ENCODE measurements at regions not wholly inside any gene's neighbourhood (a gene's known extent, or its start where the extent isn't known, plus 50 kb on each side); places are given as distances from the start of the nearest gene placed in this dataset.

- DNase-seq = no peak
- Mint-ChIP-seq H3K36me3 (ENCODE audit: insufficient read depth) (no peaks in the 10 kb centered on the region), H3K27me3 (ENCODE audit: low read depth) (no peaks in the 10 kb centered on the region), H3K9me3 (no peaks in the 10 kb centered on the region), H3K4me1 (ENCODE audit: low read depth) (no peaks in the 10 kb centered on the region), H3K4me3 (no peak overlapping the region)
- no peak for ATAC-seq
These were observed 246.7 kb upstream of the COX7C start for GRCh38 chr5:86371061-86371460.

- no peak overlapping the region for H3K4me3 Mint-ChIP-seq
- no peaks in the 10 kb centered on the region for H3K27me3 Mint-ChIP-seq (ENCODE audit: low read depth)
- H3K36me3 Mint-ChIP-seq (ENCODE audit: insufficient read depth) = no peaks in the 10 kb centered on the region
- no peaks in the 10 kb centered on the region for H3K4me1 Mint-ChIP-seq (ENCODE audit: low read depth)
- peaks cover 2% of the 10 kb centered on the region for H3K9me3 Mint-ChIP-seq
- DNase-seq (no peak), ATAC-seq (no peak)
These were observed 243.1 kb upstream of the COX7C start for GRCh38 chr5:86374611-86375010.

GRCh38 chr5:86376214-86376613, 241.5 kb upstream of the COX7C start:
- no peaks in the 10 kb centered on the region for H3K36me3 Mint-ChIP-seq (ENCODE audit: insufficient read depth)
- ATAC-seq (no peak), DNase-seq (no peak)
- peaks cover 2% of the 10 kb centered on the region for H3K9me3 Mint-ChIP-seq
- no peak overlapping the region for H3K4me3 Mint-ChIP-seq
- no peaks in the 10 kb centered on the region for H3K4me1 Mint-ChIP-seq (ENCODE audit: low read depth)
- H3K27me3 Mint-ChIP-seq (ENCODE audit: low read depth) = no peaks in the 10 kb centered on the region

- ATAC-seq (no peak), DNase-seq (no peak)
- Mint-ChIP-seq H3K9me3 (no peaks in the 10 kb centered on the region), H3K27me3 (ENCODE audit: low read depth) (no peaks in the 10 kb centered on the region), H3K36me3 (ENCODE audit: insufficient read depth) (no peaks in the 10 kb centered on the region), H3K4me3 (no peak overlapping the region), H3K4me1 (ENCODE audit: low read depth) (no peaks in the 10 kb centered on the region)
These were observed 214.6 kb upstream of the COX7C start for GRCh38 chr5:86403190-86403589.

- no peaks in the 10 kb centered on the region for H3K27me3 Mint-ChIP-seq (ENCODE audit: low read depth)
- H3K4me1 Mint-ChIP-seq (ENCODE audit: low read depth) = no peaks in the 10 kb centered on the region
- H3K4me3 Mint-ChIP-seq = no peak overlapping the region
- no peaks in the 10 kb centered on the region for H3K36me3 Mint-ChIP-seq (ENCODE audit: insufficient read depth)
- no peaks in the 10 kb centered on the region for H3K9me3 Mint-ChIP-seq
- DNase-seq (no peak), ATAC-seq (no peak)
These were observed 213.5 kb upstream of the COX7C start for GRCh38 chr5:86404256-86404655.

GRCh38 chr5:86407711-86408110, 210.0 kb upstream of the COX7C start:
- ATAC-seq = no peak

GRCh38 chr5:86411596-86411995, 206.1 kb upstream of the COX7C start:
- Mint-ChIP-seq H3K4me1 (ENCODE audit: low read depth) (no peaks in the 10 kb centered on the region), H3K27me3 (ENCODE audit: low read depth) (no peaks in the 10 kb centered on the region), H3K4me3 (no peak overlapping the region), H3K9me3 (no peaks in the 10 kb centered on the region), H3K36me3 (ENCODE audit: insufficient read depth) (no peaks in the 10 kb centered on the region)
- ATAC-seq (no peak), DNase-seq (no peak)

More at GRCh38 chr5:86407711-86408110, 210.0 kb upstream of the COX7C start:
- Mint-ChIP-seq H3K9me3 (no peaks in the 10 kb centered on the region), H3K27me3 (ENCODE audit: low read depth) (no peaks in the 10 kb centered on the region), H3K36me3 (ENCODE audit: insufficient read depth) (no peaks in the 10 kb centered on the region), H3K4me3 (no peak overlapping the region), H3K4me1 (ENCODE audit: low read depth) (no peaks in the 10 kb centered on the region)
- no peak for DNase-seq

- no peak for ATAC-seq
- peaks cover 3% of the 10 kb centered on the region for H3K9me3 Mint-ChIP-seq
- no peak overlapping the region for H3K4me3 Mint-ChIP-seq
These were observed 190.6 kb upstream of the COX7C start for GRCh38 chr5:86427158-86427557.

GRCh38 chr5:86439593-86440110, 178.1 kb upstream of the COX7C start:
- ATAC-seq (no peak), DNase-seq (no peak)
- Mint-ChIP-seq H3K4me1 (ENCODE audit: low read depth) (no peaks in the 10 kb centered on the region), H3K9me3 (no peaks in the 10 kb centered on the region), H3K4me3 (no peak overlapping the region), H3K36me3 (ENCODE audit: insufficient read depth) (no peaks in the 10 kb centered on the region), H3K27me3 (ENCODE audit: low read depth) (no peaks in the 10 kb centered on the region)

More at GRCh38 chr5:86427158-86427557, 190.6 kb upstream of the COX7C start:
- no peaks in the 10 kb centered on the region for H3K36me3 Mint-ChIP-seq (ENCODE audit: insufficient read depth)
- no peaks in the 10 kb centered on the region for H3K4me1 Mint-ChIP-seq (ENCODE audit: low read depth)
- DNase-seq = no peak
- H3K27me3 Mint-ChIP-seq (ENCODE audit: low read depth) = no peaks in the 10 kb centered on the region

- H3K4me1 Mint-ChIP-seq (ENCODE audit: low read depth) = no peaks in the 10 kb centered on the region
- H3K4me3 Mint-ChIP-seq = no peak overlapping the region
These were observed 175.6 kb upstream of the COX7C start for GRCh38 chr5:86442036-86442745.

GRCh38 chr5:86447362-86447761, 170.4 kb upstream of the COX7C start:
- H3K4me1 Mint-ChIP-seq (ENCODE audit: low read depth) = no peaks in the 10 kb centered on the region
- H3K36me3 Mint-ChIP-seq (ENCODE audit: insufficient read depth) = no peaks in the 10 kb centered on the region
- DNase-seq (no peak), ATAC-seq (no peak)
- no peaks in the 10 kb centered on the region for H3K27me3 Mint-ChIP-seq (ENCODE audit: low read depth)
- no peaks in the 10 kb centered on the region for H3K9me3 Mint-ChIP-seq
- no peak overlapping the region for H3K4me3 Mint-ChIP-seq

More at GRCh38 chr5:86442036-86442745, 175.6 kb upstream of the COX7C start:
- H3K27me3 Mint-ChIP-seq (ENCODE audit: low read depth) = no peaks in the 10 kb centered on the region
- no peaks in the 10 kb centered on the region for H3K36me3 Mint-ChIP-seq (ENCODE audit: insufficient read depth)
- no peaks in the 10 kb centered on the region for H3K9me3 Mint-ChIP-seq
- ATAC-seq = no peak
- DNase-seq = no peak

- DNase-seq (no peak), ATAC-seq (no peak)
- Mint-ChIP-seq H3K4me1 (ENCODE audit: low read depth) (no peaks in the 10 kb centered on the region), H3K36me3 (ENCODE audit: insufficient read depth) (no peaks in the 10 kb centered on the region), H3K4me3 (no peak overlapping the region), H3K27me3 (ENCODE audit: low read depth) (no peaks in the 10 kb centered on the region), H3K9me3 (no peaks in the 10 kb centered on the region)
These were observed 165.5 kb upstream of the COX7C start for GRCh38 chr5:86452251-86452650.

- no peaks in the 10 kb centered on the region for H3K4me1 Mint-ChIP-seq (ENCODE audit: low read depth)
- no peaks in the 10 kb centered on the region for H3K27me3 Mint-ChIP-seq (ENCODE audit: low read depth)
- H3K9me3 Mint-ChIP-seq = peaks cover 23% of the 10 kb centered on the region
- no peak for ATAC-seq
- no peak overlapping the region for H3K4me3 Mint-ChIP-seq
- no peaks in the 10 kb centered on the region for H3K36me3 Mint-ChIP-seq (ENCODE audit: insufficient read depth)
- DNase-seq = no peak
These were observed 157.2 kb upstream of the COX7C start for GRCh38 chr5:86460519-86460918.

- H3K4me3 Mint-ChIP-seq = no peak overlapping the region
- no peaks in the 10 kb centered on the region for H3K36me3 Mint-ChIP-seq (ENCODE audit: insufficient read depth)
- no peaks in the 10 kb centered on the region for H3K4me1 Mint-ChIP-seq (ENCODE audit: low read depth)
- H3K9me3 Mint-ChIP-seq = peaks cover 28% of the 10 kb centered on the region
- DNase-seq (no peak), ATAC-seq (no peak)
- H3K27me3 Mint-ChIP-seq (ENCODE audit: low read depth) = no peaks in the 10 kb centered on the region
These were observed 156.4 kb upstream of the COX7C start for GRCh38 chr5:86461169-86461956.

GRCh38 chr5:86463339-86463738, 154.4 kb upstream of the COX7C start:
- H3K27me3 Mint-ChIP-seq (ENCODE audit: low read depth) = no peaks in the 10 kb centered on the region
- ATAC-seq (no peak), DNase-seq (no peak)
- H3K36me3 Mint-ChIP-seq (ENCODE audit: insufficient read depth) = no peaks in the 10 kb centered on the region
- H3K9me3 Mint-ChIP-seq = peaks cover 28% of the 10 kb centered on the region
- H3K4me1 Mint-ChIP-seq (ENCODE audit: low read depth) = no peaks in the 10 kb centered on the region
- H3K4me3 Mint-ChIP-seq = no peak overlapping the region

All from activated T-cell treated with anti-CD3 and anti-CD28 coated beads, Interleukin-2, amount 50 U/mL, for 4 hours (primary cell).